HEK293 (cell line): ENCODE measurements at regions not wholly inside any gene's neighbourhood (a gene's known extent, or its start where the extent isn't known, plus 50 kb on each side); places are given as distances from the start of the nearest gene placed in this dataset.

Source experiments
- CTCF ChIA-PET: fragments of 350-600 bp; formaldehyde crosslinking; extraction: SDS; loops from one replicate; lab custom pipeline; 2021; ENCODE audit warnings: antibody characterized with exemption; lab: Yijun Ruan, JAX
- POLR2A ChIA-PET: fragments of 300-600 bp; formaldehyde crosslinking; extraction: SDS; loops from one replicate; lab custom pipeline; 2020; ENCODE audit warnings: antibody characterized with exemption, inconsistent platforms; lab: Yijun Ruan, JAX
- H3K27ac ChIP-seq: fragments of 200-500 bp; sonication (Bioruptor generic); 2 replicates; pipeline ENCODE4 v1.5.1; 2014; ENCODE audit warnings: low read depth, low read length, control low read depth, inconsistent platforms; ENCODE audit errors: extremely low read depth
- H3K36me3 ChIP-seq, 2 experiments: fragments of 200-500 bp in 1 of 2; sonication (Bioruptor generic) in 1 of 2; 1 replicate in 1 of 2; 2 replicates in 1 of 2; pipeline ENCODE4 v1.5.1; 2014 to 2017; ENCODE audit warnings: inconsistent platforms in 2 of 2, low read length in 2 of 2; ENCODE audit not compliant: control insufficient read depth in 2 of 2, insufficient read depth in 1 of 2
- H3K4me1 ChIP-seq: fragments of 200-500 bp; sonication (Bioruptor generic); 2 replicates; pipeline ENCODE4 v1.5.1; 2014; ENCODE audit warnings: mild to moderate bottlenecking, low read length, inconsistent platforms; ENCODE audit not compliant: control insufficient read depth, insufficient read depth
- H3K4me3 ChIP-seq: 2 replicates; pipeline ENCODE4 v1.5.1; 2011; ENCODE audit warnings: low read depth, mild to moderate bottlenecking, control low read depth, low read length, moderate library complexity
- H3K9me3 ChIP-seq: fragments of 200-500 bp; sonication (Bioruptor generic); 2 replicates; pipeline ENCODE4 v1.5.1; 2014; ENCODE audit warnings: low read depth, low read length, inconsistent platforms; ENCODE audit not compliant: control insufficient read depth, insufficient read depth
- KLF7 ChIP-seq: fragments of 450-650 bp; formaldehyde crosslinking; IDR thresholded peaks from 2 replicates; pipeline ENCODE4 v1.5.1; 2016; ENCODE audit warnings: missing biosample characterization, missing genetic modification characterization, borderline replicate concordance
- SETDB1 ChIP-seq: IDR thresholded peaks from one replicate; pipeline ENCODE4 v1.6.1; 2017; ENCODE audit warnings: mild to moderate bottlenecking, low read length, moderate library complexity, mixed read lengths; ENCODE audit not compliant: insufficient read length
- WT1 ChIP-seq: fragments of 450-650 bp; formaldehyde crosslinking; IDR thresholded peaks from 2 replicates; pipeline ENCODE4 v1.5.1; 2016; ENCODE audit warnings: missing biosample characterization, missing genetic modification characterization
- ZBTB21 ChIP-seq: fragments of 450-650 bp; formaldehyde crosslinking; IDR thresholded peaks from 2 replicates; pipeline ENCODE4 v1.5.1; 2017; ENCODE audit warnings: missing biosample characterization, missing genetic modification characterization
- ZBTB49 ChIP-seq: fragments of 450-650 bp; formaldehyde crosslinking; IDR thresholded peaks from 2 replicates; pipeline ENCODE4 v1.5.1; 2016; ENCODE audit warnings: missing biosample characterization, missing genetic modification characterization, low read depth
- ZFP3 ChIP-seq: fragments of 450-650 bp; formaldehyde crosslinking; IDR thresholded peaks from 2 replicates; pipeline ENCODE4 v1.5.1; 2016; ENCODE audit warnings: low read depth, missing biosample characterization, missing genetic modification characterization
- ZNF169 ChIP-seq: fragments of 450-650 bp; formaldehyde crosslinking; IDR thresholded peaks from 2 replicates; pipeline ENCODE4 v1.5.1; 2016; ENCODE audit warnings: missing biosample characterization, missing genetic modification characterization
- ZNF184 ChIP-seq: fragments of 450-650 bp; IDR thresholded peaks from 2 replicates; pipeline ENCODE4 v1.5.1; 2018; ENCODE audit warnings: missing biosample characterization, mild to moderate bottlenecking, missing genetic modification characterization
- ZNF280D ChIP-seq: fragments of 450-650 bp; formaldehyde crosslinking; IDR thresholded peaks from 2 replicates; pipeline ENCODE4 v1.5.1; 2016; ENCODE audit warnings: missing biosample characterization, missing genetic modification characterization
- ZNF335 ChIP-seq: fragments of 450-650 bp; formaldehyde crosslinking; conservative IDR thresholded peaks from 2 replicates; pipeline ENCODE4 v1.5.1; 2016; ENCODE audit warnings: missing biosample characterization, missing genetic modification characterization
- ZNF423 ChIP-seq: fragments of 450-650 bp; formaldehyde crosslinking; IDR thresholded peaks from 2 replicates; pipeline ENCODE4 v1.5.1; 2016; ENCODE audit warnings: missing biosample characterization, missing genetic modification characterization
- ZNF580 ChIP-seq: fragments of 450-650 bp; formaldehyde crosslinking; IDR thresholded peaks from 2 replicates; pipeline ENCODE4 v1.5.1; 2016; ENCODE audit warnings: missing biosample characterization, missing genetic modification characterization
- ZNF600 ChIP-seq: fragments of 450-650 bp; formaldehyde crosslinking; IDR thresholded peaks from 2 replicates; pipeline ENCODE4 v1.5.1; 2016; ENCODE audit warnings: missing biosample characterization, missing genetic modification characterization
- ZNF777 ChIP-seq: fragments of 450-650 bp; formaldehyde crosslinking; IDR thresholded peaks from 2 replicates; pipeline ENCODE4 v1.5.1; 2017; ENCODE audit warnings: missing biosample characterization, missing genetic modification characterization, borderline replicate concordance
- ZNF785 ChIP-seq: fragments of 450-650 bp; formaldehyde crosslinking; IDR thresholded peaks from 2 replicates; pipeline ENCODE4 v1.5.1; 2016; ENCODE audit warnings: missing biosample characterization, missing genetic modification characterization
- TF ChIP-seq, protein P1 (sequence below): fragments of 450-650 bp; formaldehyde crosslinking; IDR thresholded peaks from 2 replicates; pipeline ENCODE4 v1.5.1; 2017; ENCODE audit warnings: missing biosample characterization, mild to moderate bottlenecking, missing genetic modification characterization, moderate library complexity
- TF ChIP-seq, protein P2 (sequence below): fragments of 450-650 bp; formaldehyde crosslinking; IDR thresholded peaks from 2 replicates; pipeline ENCODE4 v1.5.1; 2016; ENCODE audit warnings: missing biosample characterization, missing genetic modification characterization
- TF ChIP-seq, protein P3 (sequence below): fragments of 450-650 bp; formaldehyde crosslinking; IDR thresholded peaks from 2 replicates; pipeline ENCODE4 v1.5.0; 2017; ENCODE audit warnings: missing biosample characterization, missing genetic modification characterization, borderline replicate concordance
- TF ChIP-seq, protein P4 (sequence below): fragments of 450-650 bp; formaldehyde crosslinking; IDR thresholded peaks from 2 replicates; pipeline ENCODE4 v1.5.1; 2017; ENCODE audit warnings: missing biosample characterization, missing genetic modification characterization

DNA sequence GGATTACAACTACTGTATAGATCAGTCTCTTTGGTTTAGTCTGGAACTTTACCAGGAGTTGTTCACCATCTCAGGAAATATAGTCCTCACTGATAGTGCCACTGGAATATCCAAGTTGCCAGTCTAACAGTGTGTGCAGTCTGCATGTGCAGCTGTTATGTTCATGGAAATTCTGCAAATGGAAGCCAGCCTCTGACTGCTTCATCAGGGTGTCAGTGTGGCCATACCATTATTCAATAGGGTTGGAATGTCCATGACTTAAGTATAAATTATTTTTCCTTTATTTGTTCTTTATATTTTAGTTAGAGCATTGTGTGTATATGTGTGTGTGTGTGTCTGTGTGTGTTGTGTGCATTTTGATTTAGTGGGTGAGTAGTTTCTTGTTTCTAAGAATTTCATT lies 51.8 kb downstream of the C11orf96 start:
- Histone ChIP-seq H3K4me1 (no peaks in the 10 kb centered on the region), H3K27ac (no peak overlapping the region), H3K9me3 (no peaks in the 10 kb centered on the region), H3K36me3 (no peaks in the 10 kb centered on the region), H3K4me3 (no peak overlapping the region)
- ChIA-PET POLR2A (no interaction called here), CTCF (interaction anchor here (0.7 kb wide), 1 partner anchor 69 kb away, joined by 3 read pairs; no protein-coding TSS in a partner anchor)
- TF ChIP-seq, protein P1, sequence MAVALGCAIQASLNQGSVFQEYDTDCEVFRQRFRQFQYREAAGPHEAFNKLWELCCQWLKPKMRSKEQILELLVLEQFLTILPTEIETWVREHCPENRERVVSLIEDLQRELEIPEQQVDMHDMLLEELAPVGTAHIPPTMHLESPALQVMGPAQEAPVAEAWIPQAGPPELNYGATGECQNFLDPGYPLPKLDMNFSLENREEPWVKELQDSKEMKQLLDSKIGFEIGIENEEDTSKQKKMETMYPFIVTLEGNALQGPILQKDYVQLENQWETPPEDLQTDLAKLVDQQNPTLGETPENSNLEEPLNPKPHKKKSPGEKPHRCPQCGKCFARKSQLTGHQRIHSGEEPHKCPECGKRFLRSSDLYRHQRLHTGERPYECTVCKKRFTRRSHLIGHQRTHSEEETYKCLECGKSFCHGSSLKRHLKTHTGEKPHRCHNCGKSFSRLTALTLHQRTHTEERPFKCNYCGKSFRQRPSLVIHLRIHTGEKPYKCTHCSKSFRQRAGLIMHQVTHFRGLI (tag by site-specific recombination) = no peak
- TF ChIP-seq ZNF335 (tag by site-specific recombination) (no peak), ZNF777 (no peak), ZNF600 (no peak)

DNA sequence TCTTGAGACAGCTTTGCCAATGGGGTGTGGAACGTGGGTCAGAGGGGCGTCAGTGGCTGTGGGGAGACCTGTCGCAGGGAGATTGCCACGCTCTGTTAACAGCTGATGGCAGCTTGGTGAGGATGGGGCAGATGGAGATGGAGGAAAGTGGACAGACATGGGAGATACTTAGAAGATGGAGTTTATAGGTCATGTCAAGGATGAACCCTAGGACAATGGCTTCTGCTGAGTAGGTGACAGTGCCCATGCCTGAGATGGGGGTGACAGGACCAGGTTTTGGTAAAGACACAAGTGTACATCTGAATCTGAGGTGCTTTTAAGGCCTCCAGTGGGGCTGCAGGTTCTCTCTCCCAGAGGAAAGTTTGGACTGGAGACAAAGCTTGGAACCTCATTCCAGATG lies 51.5 kb upstream of the ACCSL start:
- POLR2A ChIA-PET = no interaction called here
- Histone ChIP-seq H3K36me3 (no peaks in the 10 kb centered on the region), H3K27ac (no peak overlapping the region), H3K4me1 (no peaks in the 10 kb centered on the region), H3K9me3 (no peaks in the 10 kb centered on the region), H3K4me3 (no peak overlapping the region)
- TF ChIP-seq ZNF580 (no peak), ZNF785 (tag by site-specific recombination) (no peak), WT1 (tag by site-specific recombination) (no peak), ZFP3 (no peak), KLF7 (tag by site-specific recombination) (no peak), ZBTB49 (tag by site-specific recombination) (no peak), SETDB1 (no peak), ZNF280D (tag by site-specific recombination) (no peak), ZNF184 (tag by site-specific recombination) (no peak), ZNF423 (tag by site-specific recombination) (no peak), ZNF169 (tag by site-specific recombination) (no peak), ZBTB21 (tag by site-specific recombination) (no peak)
- TF ChIP-seq, protein P2, sequence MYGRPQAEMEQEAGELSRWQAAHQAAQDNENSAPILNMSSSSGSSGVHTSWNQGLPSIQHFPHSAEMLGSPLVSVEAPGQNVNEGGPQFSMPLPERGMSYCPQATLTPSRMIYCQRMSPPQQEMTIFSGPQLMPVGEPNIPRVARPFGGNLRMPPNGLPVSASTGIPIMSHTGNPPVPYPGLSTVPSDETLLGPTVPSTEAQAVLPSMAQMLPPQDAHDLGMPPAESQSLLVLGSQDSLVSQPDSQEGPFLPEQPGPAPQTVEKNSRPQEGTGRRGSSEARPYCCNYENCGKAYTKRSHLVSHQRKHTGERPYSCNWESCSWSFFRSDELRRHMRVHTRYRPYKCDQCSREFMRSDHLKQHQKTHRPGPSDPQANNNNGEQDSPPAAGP (tag by site-specific recombination) = no peak
- TF ChIP-seq, protein P3, sequence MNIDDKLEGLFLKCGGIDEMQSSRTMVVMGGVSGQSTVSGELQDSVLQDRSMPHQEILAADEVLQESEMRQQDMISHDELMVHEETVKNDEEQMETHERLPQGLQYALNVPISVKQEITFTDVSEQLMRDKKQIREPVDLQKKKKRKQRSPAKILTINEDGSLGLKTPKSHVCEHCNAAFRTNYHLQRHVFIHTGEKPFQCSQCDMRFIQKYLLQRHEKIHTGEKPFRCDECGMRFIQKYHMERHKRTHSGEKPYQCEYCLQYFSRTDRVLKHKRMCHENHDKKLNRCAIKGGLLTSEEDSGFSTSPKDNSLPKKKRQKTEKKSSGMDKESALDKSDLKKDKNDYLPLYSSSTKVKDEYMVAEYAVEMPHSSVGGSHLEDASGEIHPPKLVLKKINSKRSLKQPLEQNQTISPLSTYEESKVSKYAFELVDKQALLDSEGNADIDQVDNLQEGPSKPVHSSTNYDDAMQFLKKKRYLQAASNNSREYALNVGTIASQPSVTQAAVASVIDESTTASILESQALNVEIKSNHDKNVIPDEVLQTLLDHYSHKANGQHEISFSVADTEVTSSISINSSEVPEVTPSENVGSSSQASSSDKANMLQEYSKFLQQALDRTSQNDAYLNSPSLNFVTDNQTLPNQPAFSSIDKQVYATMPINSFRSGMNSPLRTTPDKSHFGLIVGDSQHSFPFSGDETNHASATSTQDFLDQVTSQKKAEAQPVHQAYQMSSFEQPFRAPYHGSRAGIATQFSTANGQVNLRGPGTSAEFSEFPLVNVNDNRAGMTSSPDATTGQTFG (tag by site-specific recombination) = no peak
- TF ChIP-seq, protein P4, sequence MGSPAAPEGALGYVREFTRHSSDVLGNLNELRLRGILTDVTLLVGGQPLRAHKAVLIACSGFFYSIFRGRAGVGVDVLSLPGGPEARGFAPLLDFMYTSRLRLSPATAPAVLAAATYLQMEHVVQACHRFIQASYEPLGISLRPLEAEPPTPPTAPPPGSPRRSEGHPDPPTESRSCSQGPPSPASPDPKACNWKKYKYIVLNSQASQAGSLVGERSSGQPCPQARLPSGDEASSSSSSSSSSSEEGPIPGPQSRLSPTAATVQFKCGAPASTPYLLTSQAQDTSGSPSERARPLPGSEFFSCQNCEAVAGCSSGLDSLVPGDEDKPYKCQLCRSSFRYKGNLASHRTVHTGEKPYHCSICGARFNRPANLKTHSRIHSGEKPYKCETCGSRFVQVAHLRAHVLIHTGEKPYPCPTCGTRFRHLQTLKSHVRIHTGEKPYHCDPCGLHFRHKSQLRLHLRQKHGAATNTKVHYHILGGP = no peak
- CTCF ChIA-PET = interaction anchor here (0.7 kb wide), 1 partner anchor 9 kb away, joined by 4 read pairs; no protein-coding TSS in a partner anchor
